Small intestine (tissue), 7 donors: ENCODE measurements at regions not wholly inside any gene's neighbourhood (a gene's known extent, or its start where the extent isn't known, plus 50 kb on each side); places are given as distances from the start of the nearest gene placed in this dataset.

Source experiments
- DNase-seq, 2 donors: peaks; one replicate each; pipeline versions ENCODE4 v3.0.0 to v3.0.0-alpha.2; 2013
- FAIRE-seq: peaks from 2 replicates; lab custom pipeline; 2012; peaks lifted over from hg19 to GRCh38; lab: Jason Lieb, UNC
- H3K27ac ChIP-seq, 3 donors: one replicate each; pipeline ENCODE4 v1.5.1; 2013; ENCODE audit warnings: low read length in 2 of 3, mild to moderate bottlenecking in 2 of 3, control low read depth in 1 of 3, inconsistent platforms in 1 of 3, low read depth in 1 of 3, moderate library complexity in 1 of 3
- H3K27me3 ChIP-seq, 3 donors: one replicate each; pipeline ENCODE4 v1.6.1; 2013; ENCODE audit warnings: low read length in 3 of 3, inconsistent platforms in 1 of 3; ENCODE audit not compliant: control insufficient read depth in 3 of 3, insufficient read depth in 3 of 3
- H3K36me3 ChIP-seq, 3 donors: one replicate each; pipeline ENCODE4 v1.6.1; 2013; ENCODE audit warnings: low read length in 3 of 3, inconsistent platforms in 1 of 3, low read depth in 1 of 3, mild to moderate bottlenecking in 1 of 3, moderate library complexity in 1 of 3; ENCODE audit not compliant: control insufficient read depth in 3 of 3, insufficient read depth in 2 of 3
- H3K4me1 ChIP-seq, 3 donors: one replicate each; pipeline ENCODE4 v1.6.1; 2013; ENCODE audit warnings: low read length in 2 of 3, inconsistent platforms in 1 of 3, low read depth in 1 of 3, mild to moderate bottlenecking in 1 of 3, moderate library complexity in 1 of 3; ENCODE audit not compliant: control insufficient read depth in 3 of 3, insufficient read depth in 2 of 3
- H3K4me3 ChIP-seq, 3 donors: one replicate each; pipeline ENCODE4 v1.5.1; 2013; ENCODE audit warnings: low read length in 3 of 3, control low read depth in 1 of 3, inconsistent platforms in 1 of 3, low read depth in 1 of 3, mild to moderate bottlenecking in 1 of 3, moderate library complexity in 1 of 3
- H3K9me3 ChIP-seq, 2 donors: one replicate each; pipeline ENCODE4 v1.6.1; 2013; ENCODE audit warnings: low read depth in 1 of 2, low read length in 1 of 2; ENCODE audit not compliant: control insufficient read depth in 2 of 2, insufficient read depth in 1 of 2
- WGBS, 3 donors: extraction: QIAGEN DNeasy Blood & Tissue Kit; methylation state at CpG; one replicate each; pipeline ENCODE4 v1.1.7; 2013; 5-methylcytosine and 5-hydroxymethylcytosine counted together
- donor health status: healthy with polysubstance abuse.
- donor health status: control.
- donor health status: control.
- donor health status: Bipolar disorder and iron deficiency.
- donor health status: healthy.

DNA sequence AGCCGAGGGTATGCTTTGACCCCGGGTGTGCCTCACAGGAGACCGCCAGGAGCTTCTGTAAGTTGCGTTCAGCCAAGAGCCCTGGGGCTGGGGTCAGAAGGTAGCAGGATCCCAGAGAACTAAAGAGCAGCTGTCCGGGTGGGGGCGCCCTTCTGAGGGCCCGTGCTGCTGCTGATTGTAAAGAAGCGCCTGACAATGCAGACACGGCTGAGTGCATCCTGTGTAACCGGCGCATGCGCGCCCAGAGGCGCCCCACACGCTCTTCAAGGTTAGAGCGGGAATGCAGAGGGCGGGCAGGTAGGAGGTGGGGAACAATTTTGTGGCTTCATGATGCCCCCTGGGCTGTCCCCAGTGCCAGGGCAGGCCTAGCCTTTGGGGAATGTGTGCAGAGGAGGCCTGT is 210.2 kb upstream of the CTBP2 start:
- DNase-seq: peak in 1 of 2 donors; percentile 28
- FAIRE-seq: no peak
- 23 to 31% (median 25%) methylated on average over 17 of the region's 17 CpGs for WGBS, 3 donors

DNA sequence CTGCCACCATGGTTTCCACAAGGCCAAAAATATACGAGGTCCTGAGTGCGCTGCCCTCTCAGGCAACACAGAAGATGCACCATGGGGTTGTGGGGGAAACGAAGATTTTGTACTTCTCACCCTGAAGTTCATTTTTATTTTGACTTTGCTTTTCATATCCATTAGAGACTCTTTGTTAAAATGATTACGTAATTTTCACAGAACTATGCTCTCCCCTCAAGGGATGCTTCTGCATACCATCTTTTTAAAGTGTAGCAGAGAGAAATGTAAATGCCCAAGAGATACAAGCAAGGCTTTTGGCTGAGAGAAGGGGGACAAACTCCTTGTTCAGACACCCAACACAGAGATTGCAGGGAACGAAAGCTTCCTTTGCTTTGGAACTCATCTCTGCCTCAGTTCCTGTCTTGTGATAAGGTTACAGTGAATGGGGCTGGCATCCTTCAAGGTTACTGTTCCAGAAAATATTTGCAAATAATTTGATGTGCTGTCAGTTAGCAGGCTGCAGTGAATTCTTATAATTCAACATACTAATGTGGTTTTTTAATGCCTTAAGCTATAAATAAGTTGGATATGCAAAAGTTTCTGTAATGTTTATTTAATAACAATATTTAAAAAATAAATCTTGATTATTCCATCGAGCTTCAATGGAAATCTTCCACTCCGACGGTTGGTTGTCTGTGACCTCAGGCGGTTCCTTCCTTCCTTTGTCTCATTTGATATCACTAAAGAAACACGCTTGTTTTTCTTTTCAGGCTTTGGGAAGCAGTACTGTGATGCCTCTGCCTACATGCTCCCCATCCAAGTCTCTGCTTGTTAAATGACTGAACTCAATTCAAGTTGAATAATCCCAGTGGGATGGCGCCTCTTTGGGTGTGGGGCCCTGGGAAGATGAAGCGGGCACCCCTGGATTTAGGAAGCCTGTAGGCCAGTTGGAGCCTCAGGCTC is 209.3 kb upstream of the CTBP2 start:
- H3K27ac ChIP-seq: no peak overlapping the region
- H3K9me3 ChIP-seq: no peaks in the 10 kb centered on the region
- WGBS, 3 donors: 85 to 87% (median 87%) methylated on average over 12 of the region's 12 CpGs
- H3K4me3 ChIP-seq: no peak overlapping the region
- H3K36me3 ChIP-seq: no peaks in the 10 kb centered on the region
- no peak for FAIRE-seq
- no peak for DNase-seq
- H3K4me1 ChIP-seq: no peaks in the 10 kb centered on the region
- peaks cover 0 to 14% (median 6%) of the 10 kb centered on the region in 3 donors for H3K27me3 ChIP-seq

More for the DNA sequence above, 210.2 kb upstream of the CTBP2 start:
- H3K4me3 ChIP-seq: no peak overlapping the region
- peaks cover 0 to 14% (median 6%) of the 10 kb centered on the region in 3 donors for H3K27me3 ChIP-seq
- no peaks in the 10 kb centered on the region for H3K9me3 ChIP-seq
- no peaks in the 10 kb centered on the region for H3K4me1 ChIP-seq
- H3K27ac ChIP-seq: no peak overlapping the region
- no peaks in the 10 kb centered on the region for H3K36me3 ChIP-seq

DNA sequence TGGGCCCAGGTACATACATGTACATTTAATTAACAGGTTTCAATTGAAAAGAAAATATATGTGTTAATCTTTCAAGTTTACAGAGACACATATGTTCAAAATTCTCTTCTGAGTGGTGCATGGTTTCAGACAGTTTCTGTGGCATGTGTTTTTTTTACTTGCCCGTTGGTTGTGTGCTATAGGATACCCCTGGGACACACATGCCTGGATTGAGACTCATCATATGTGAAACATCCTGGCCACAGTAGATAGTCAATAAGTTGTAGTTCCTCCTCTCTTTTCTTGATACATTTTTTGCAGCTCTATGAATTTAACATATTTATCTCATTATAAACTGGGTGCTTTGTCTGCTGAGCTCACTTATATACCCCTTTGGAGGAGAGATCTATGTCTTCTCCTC is 207.8 kb upstream of the CTBP2 start:
- Histone ChIP-seq H3K27ac (no peak overlapping the region), H3K36me3 (no peaks in the 10 kb centered on the region), H3K4me1 (no peaks in the 10 kb centered on the region), H3K27me3 (peaks cover 0 to 14% (median 6%) of the 10 kb centered on the region in 3 donors), H3K4me3 (no peak overlapping the region), H3K9me3 (peaks cover 0 to 2% of the 10 kb centered on the region in 2 donors)
- FAIRE-seq (no peak), DNase-seq (no peak)
- 61 to 68% (median 61%) methylated on average over 1 of the region's 1 CpG for WGBS, 3 donors

DNA sequence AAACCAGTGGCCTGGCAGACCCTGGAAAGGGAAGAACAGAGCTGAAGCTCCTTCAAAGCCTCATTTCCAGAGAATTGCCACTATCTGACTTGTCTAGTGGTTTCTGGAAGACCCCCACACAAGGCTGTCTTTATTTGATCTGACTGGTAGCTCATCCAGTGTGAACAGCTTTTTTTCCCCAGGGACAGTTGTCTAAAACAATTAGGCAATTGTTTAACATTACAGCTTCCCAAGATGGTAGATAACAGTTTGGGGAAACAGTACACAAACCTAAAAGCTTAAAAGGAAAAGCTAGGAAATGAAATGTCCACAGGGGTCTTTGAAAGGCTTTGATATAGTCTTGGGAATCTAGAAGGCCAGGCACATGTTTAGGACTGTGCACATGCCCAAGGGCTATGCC is 203.4 kb upstream of the CTBP2 start:
- H3K4me3 ChIP-seq: no peak overlapping the region
- peaks cover 0 to 2% (median 0%) of the 10 kb centered on the region in 3 donors for H3K27me3 ChIP-seq
- DNase-seq (no peak), FAIRE-seq (no peak)
- H3K36me3 ChIP-seq: no peaks in the 10 kb centered on the region
- no peaks in the 10 kb centered on the region for H3K4me1 ChIP-seq
- peaks cover 0 to 2% of the 10 kb centered on the region in 2 donors for H3K9me3 ChIP-seq
- H3K27ac ChIP-seq: no peak overlapping the region

DNA sequence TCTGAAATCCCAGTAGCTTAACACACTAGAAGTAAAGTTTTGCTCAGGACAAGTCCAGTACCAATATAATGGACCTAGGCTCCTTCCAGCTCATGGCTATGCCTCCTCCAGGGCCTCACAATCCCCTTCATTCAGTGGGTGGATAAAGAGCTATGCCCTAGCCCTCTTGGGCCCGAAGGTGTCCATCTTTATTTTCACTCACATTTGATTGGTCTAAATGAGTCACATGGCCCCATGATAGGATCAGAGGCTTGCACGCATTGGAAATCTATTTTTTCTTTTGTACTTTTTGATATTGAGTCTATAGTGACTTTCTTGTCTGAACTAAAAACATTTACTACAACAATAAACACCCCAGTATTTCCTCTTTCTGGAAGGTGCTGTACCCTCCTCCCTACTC is 202.6 kb upstream of the CTBP2 start:
- no peak overlapping the region for H3K27ac ChIP-seq
- H3K4me3 ChIP-seq: no peak overlapping the region
- peaks cover 0 to 2% of the 10 kb centered on the region in 2 donors for H3K9me3 ChIP-seq
- no peaks in the 10 kb centered on the region for H3K36me3 ChIP-seq
- no peaks in the 10 kb centered on the region for H3K4me1 ChIP-seq
- H3K27me3 ChIP-seq: peaks cover 0 to 2% (median 0%) of the 10 kb centered on the region in 3 donors
- DNase-seq (no peak), FAIRE-seq (no peak)
- 84 to 94% (median 89%) methylated on average over 2 of the region's 2 CpGs for WGBS, 3 donors

DNA sequence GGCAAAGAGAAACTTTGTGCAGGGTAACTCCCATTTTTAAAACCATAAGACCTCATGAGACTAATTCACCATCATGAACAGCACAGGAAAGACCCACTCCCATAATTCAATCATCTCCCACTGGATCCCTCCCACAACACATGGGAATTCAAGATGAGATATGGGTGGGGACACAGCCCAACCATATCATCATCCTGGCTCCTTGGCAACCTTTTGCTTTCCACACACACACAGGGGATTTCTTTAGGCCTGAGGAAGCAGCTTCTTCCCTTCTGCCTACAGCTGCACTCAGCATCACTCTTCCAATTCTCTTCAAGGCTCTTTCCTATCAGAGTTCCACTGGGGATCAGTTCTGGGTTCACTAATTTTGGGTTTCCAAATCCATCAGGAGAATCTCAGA is 199.0 kb upstream of the CTBP2 start:
- no peaks in the 10 kb centered on the region for H3K4me1 ChIP-seq
- peaks cover 0 to 2% (median 0%) of the 10 kb centered on the region in 3 donors for H3K27me3 ChIP-seq
- no peak overlapping the region for H3K4me3 ChIP-seq
- H3K9me3 ChIP-seq: peaks cover 0 to 2% of the 10 kb centered on the region in 2 donors
- no peak for DNase-seq
- no peak for FAIRE-seq
- H3K27ac ChIP-seq: no peak overlapping the region
- H3K36me3 ChIP-seq: no peaks in the 10 kb centered on the region

DNA sequence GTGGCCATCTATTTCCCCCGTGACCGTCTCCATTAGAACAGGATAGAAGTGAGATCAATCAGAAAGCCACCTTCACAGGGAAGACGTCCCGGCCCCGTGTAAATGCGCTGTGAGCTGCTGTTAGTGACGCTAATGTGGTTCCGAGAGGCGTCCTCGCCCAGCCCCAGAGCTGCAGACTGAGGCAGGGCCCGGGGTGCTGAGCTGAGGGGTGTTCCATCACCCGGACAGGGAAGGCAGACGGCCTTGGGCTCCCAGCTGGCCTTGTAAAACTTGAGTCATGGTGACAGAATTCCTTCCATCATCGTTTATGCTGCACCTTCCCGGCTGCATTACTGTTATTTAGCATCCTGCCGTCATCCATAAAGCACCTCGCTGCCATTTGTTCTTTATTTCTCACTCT is 195.3 kb upstream of the CTBP2 start:
- no peaks in the 10 kb centered on the region for H3K36me3 ChIP-seq
- H3K4me1 ChIP-seq: no peaks in the 10 kb centered on the region
- FAIRE-seq: no peak
- H3K9me3 ChIP-seq: no peaks in the 10 kb centered on the region
- 50 to 70% (median 63%) methylated on average over 17 of the region's 17 CpGs for whole genome bisulfite sequencing, 3 donors
- no peak for DNase-seq
- H3K4me3 ChIP-seq: no peak overlapping the region
- H3K27ac ChIP-seq: no peak overlapping the region
- no peaks in the 10 kb centered on the region for H3K27me3 ChIP-seq

DNA sequence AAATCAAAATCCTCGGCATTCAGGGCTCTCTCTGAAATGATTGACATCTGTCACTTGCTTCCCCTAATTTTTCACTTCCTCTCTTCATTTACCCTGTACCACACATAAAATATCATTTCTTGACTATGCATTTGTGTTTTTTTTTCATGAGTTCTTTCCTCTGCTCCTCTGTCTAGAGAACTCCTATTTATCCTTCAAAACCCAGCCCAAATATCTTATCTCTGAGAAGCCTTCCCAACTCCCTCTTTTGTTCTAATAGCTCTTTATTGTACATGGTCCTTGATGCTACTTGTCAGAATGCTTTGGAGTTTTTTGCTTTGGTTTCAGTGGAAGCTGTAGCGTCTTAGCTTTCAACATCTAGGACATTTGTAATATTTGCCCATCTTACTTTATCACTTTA is 190.2 kb upstream of the CTBP2 start:
- no peak overlapping the region for H3K27ac ChIP-seq
- no peak for DNase-seq
- no peak for FAIRE-seq
- H3K4me1 ChIP-seq: no peaks in the 10 kb centered on the region
- H3K36me3 ChIP-seq: no peaks in the 10 kb centered on the region
- H3K9me3 ChIP-seq: no peaks in the 10 kb centered on the region
- no peaks in the 10 kb centered on the region for H3K27me3 ChIP-seq
- no peak overlapping the region for H3K4me3 ChIP-seq
- 78 to 90% (median 85%) methylated on average over 2 of the region's 2 CpGs for WGBS, 3 donors
